ENCODE measurements at regions not wholly inside any gene's neighbourhood (a gene's known extent, or its start where the extent isn't known, plus 50 kb on each side); places are given as distances from the start of the nearest gene placed in this dataset.

- TF ChIP-seq SPI1 (IDR thresholded peaks at IDR 0.05; ENCODE audit: low read depth, low read length) = no peak
- TF ChIP-seq POLR2AphosphoS5 (IDR thresholded peaks at IDR 0.05; ENCODE audit: low read depth, low read length) = no peak
- TF ChIP-seq POLR2A (IDR thresholded peaks at IDR 0.05; ENCODE audit: low read depth, low read length) = no peak
- no peak for TF ChIP-seq TAF1 (IDR thresholded peaks at IDR 0.05; ENCODE audit: low read depth, low read length)
- no peak for TF ChIP-seq PAX5 (IDR thresholded peaks at IDR 0.05; ENCODE audit: insufficient read depth, low read length, severe bottlenecking)
- TF ChIP-seq POU2F2 (IDR thresholded peaks at IDR 0.05; ENCODE audit: low read depth, low read length) = no peak
- DNase-seq (ENCODE audit: insufficient read length, low spot score) = no peak
- FAIRE-seq = no peak
Measured at GRCh38 chr7:108802650-108803049, 233.0 kb downstream of the DNAJB9 start.

- FAIRE-seq = no peak
- DNase-seq (ENCODE audit: insufficient read length, low spot score) = no peak
- TF ChIP-seq POLR2A (IDR thresholded peaks at IDR 0.05; ENCODE audit: low read depth, low read length) = no peak
Measured at GRCh38 chr7:108805808-108806397, 236.2 kb downstream of the DNAJB9 start.

- DNase-seq (ENCODE audit: insufficient read length, low spot score) = no peak
- FAIRE-seq = no peak
- TF ChIP-seq POLR2A (IDR thresholded peaks at IDR 0.05; ENCODE audit: low read depth, low read length) (no peak), SPI1 (IDR thresholded peaks at IDR 0.05; ENCODE audit: low read depth, low read length) (no peak), PAX5 (IDR thresholded peaks at IDR 0.05; ENCODE audit: insufficient read depth, low read length, severe bottlenecking) (no peak), TAF1 (IDR thresholded peaks at IDR 0.05; ENCODE audit: low read depth, low read length) (no peak), POLR2AphosphoS5 (IDR thresholded peaks at IDR 0.05; ENCODE audit: low read depth, low read length) (no peak), POU2F2 (IDR thresholded peaks at IDR 0.05; ENCODE audit: low read depth, low read length) (no peak)
Measured at GRCh38 chr7:108808549-108809266, 239.0 kb downstream of the DNAJB9 start.

- FAIRE-seq = no peak
- DNase-seq (ENCODE audit: insufficient read length, low spot score) = no peak
- no peak for TF ChIP-seq TAF1 (IDR thresholded peaks at IDR 0.05; ENCODE audit: low read depth, low read length)
- TF ChIP-seq SPI1 (IDR thresholded peaks at IDR 0.05; ENCODE audit: low read depth, low read length) = no peak
- no peak for TF ChIP-seq POLR2A (IDR thresholded peaks at IDR 0.05; ENCODE audit: low read depth, low read length)
- TF ChIP-seq POLR2AphosphoS5 (IDR thresholded peaks at IDR 0.05; ENCODE audit: low read depth, low read length) = no peak
- no peak for TF ChIP-seq POU2F2 (IDR thresholded peaks at IDR 0.05; ENCODE audit: low read depth, low read length)
- TF ChIP-seq PAX5 (IDR thresholded peaks at IDR 0.05; ENCODE audit: insufficient read depth, low read length, severe bottlenecking) = no peak
Measured at GRCh38 chr7:108809356-108809755, 239.7 kb downstream of the DNAJB9 start.

GRCh38 chr7:108810756-108811385, 241.2 kb downstream of the DNAJB9 start:
- FAIRE-seq = no peak
- no peak for TF ChIP-seq TAF1 (IDR thresholded peaks at IDR 0.05; ENCODE audit: low read depth, low read length)
- no peak for TF ChIP-seq SPI1 (IDR thresholded peaks at IDR 0.05; ENCODE audit: low read depth, low read length)
- no peak for TF ChIP-seq PAX5 (IDR thresholded peaks at IDR 0.05; ENCODE audit: insufficient read depth, low read length, severe bottlenecking)
- TF ChIP-seq POLR2AphosphoS5 (IDR thresholded peaks at IDR 0.05; ENCODE audit: low read depth, low read length) = no peak
- TF ChIP-seq POLR2A (IDR thresholded peaks at IDR 0.05; ENCODE audit: low read depth, low read length) = no peak
- TF ChIP-seq POU2F2 (IDR thresholded peaks at IDR 0.05; ENCODE audit: low read depth, low read length) = no peak

GRCh38 chr7:108813251-108814014, 243.8 kb downstream of the DNAJB9 start:
- FAIRE-seq (no peak), DNase-seq (ENCODE audit: insufficient read length, low spot score) (no peak)
- TF ChIP-seq POLR2AphosphoS5 (IDR thresholded peaks at IDR 0.05; ENCODE audit: low read depth, low read length) = no peak
- TF ChIP-seq PAX5 (IDR thresholded peaks at IDR 0.05; ENCODE audit: insufficient read depth, low read length, severe bottlenecking) = no peak
- TF ChIP-seq POU2F2 (IDR thresholded peaks at IDR 0.05; ENCODE audit: low read depth, low read length) = no peak
- no peak for TF ChIP-seq SPI1 (IDR thresholded peaks at IDR 0.05; ENCODE audit: low read depth, low read length)
- no peak for TF ChIP-seq TAF1 (IDR thresholded peaks at IDR 0.05; ENCODE audit: low read depth, low read length)
- no peak for TF ChIP-seq POLR2A (IDR thresholded peaks at IDR 0.05; ENCODE audit: low read depth, low read length)

More at GRCh38 chr7:108810756-108811385, 241.2 kb downstream of the DNAJB9 start:
- no peak for DNase-seq (ENCODE audit: insufficient read length, low spot score)

- DNase-seq (ENCODE audit: insufficient read length, low spot score) (no peak), FAIRE-seq (no peak)
- TF ChIP-seq PAX5 (IDR thresholded peaks at IDR 0.05; ENCODE audit: insufficient read depth, low read length, severe bottlenecking) (no peak), POLR2A (IDR thresholded peaks at IDR 0.05; ENCODE audit: low read depth, low read length) (no peak), SPI1 (IDR thresholded peaks at IDR 0.05; ENCODE audit: low read depth, low read length) (no peak), POLR2AphosphoS5 (IDR thresholded peaks at IDR 0.05; ENCODE audit: low read depth, low read length) (no peak), TAF1 (IDR thresholded peaks at IDR 0.05; ENCODE audit: low read depth, low read length) (no peak), POU2F2 (IDR thresholded peaks at IDR 0.05; ENCODE audit: low read depth, low read length) (no peak)
Measured at GRCh38 chr7:108815815-108816214, 246.1 kb downstream of the DNAJB9 start.

- FAIRE-seq (no peak), DNase-seq (ENCODE audit: insufficient read length, low spot score) (no peak)
- TF ChIP-seq POLR2A (IDR thresholded peaks at IDR 0.05; ENCODE audit: low read depth, low read length) (no peak), TAF1 (IDR thresholded peaks at IDR 0.05; ENCODE audit: low read depth, low read length) (no peak), POLR2AphosphoS5 (IDR thresholded peaks at IDR 0.05; ENCODE audit: low read depth, low read length) (no peak), SPI1 (IDR thresholded peaks at IDR 0.05; ENCODE audit: low read depth, low read length) (no peak), POU2F2 (IDR thresholded peaks at IDR 0.05; ENCODE audit: low read depth, low read length) (no peak), PAX5 (IDR thresholded peaks at IDR 0.05; ENCODE audit: insufficient read depth, low read length, severe bottlenecking) (no peak)
Measured at GRCh38 chr7:108818742-108819141, 249.1 kb downstream of the DNAJB9 start.

Measured in GM12891 (cell line).